ENCODE measurements at regions not wholly inside any gene's neighbourhood (a gene's known extent, or its start where the extent isn't known, plus 50 kb on each side); places are given as distances from the start of the nearest gene placed in this dataset.

- Histone ChIP-seq H3K27me3 (no peaks in the 10 kb centered on the region), H3K4me1 (no peaks in the 10 kb centered on the region), H3K4me3 (no peak overlapping the region), H3K36me3 (no peaks in the 10 kb centered on the region), H3K9me3 (no peaks in the 10 kb centered on the region), H3K27ac (no peak overlapping the region)
- DNase-seq: no peak
- no peak for TF ChIP-seq CTCF (IDR thresholded peaks at IDR 0.05)
- intact Hi-C loops (cut with DNase I; ENCODE audit: low total_unique reads): no loop called here
These were observed 108.2 kb downstream of the RASSF10 start for GRCh38 chr11:13117344-13117743.

DNA sequence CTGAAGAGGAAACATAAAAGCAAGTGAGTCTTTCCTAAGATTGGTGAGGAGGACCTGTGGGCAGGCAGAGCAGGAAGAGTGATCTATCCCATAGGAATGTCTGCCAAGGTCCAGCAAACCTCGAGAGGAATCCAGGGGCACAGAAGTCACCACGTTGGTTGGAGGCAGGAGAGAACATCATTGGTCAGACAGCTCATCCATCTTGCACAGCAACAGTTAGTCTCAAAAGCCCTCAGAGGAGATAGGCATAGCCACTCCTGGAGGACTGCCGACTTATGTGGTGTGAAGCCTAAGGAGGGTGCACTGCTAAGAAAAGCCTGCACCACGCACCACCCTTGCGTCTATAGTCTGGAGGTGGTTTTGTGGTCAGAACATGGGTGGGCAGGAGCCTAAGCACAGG lies 109.1 kb downstream of the RASSF10 start:
- no peak overlapping the region for H3K4me3 ChIP-seq
- no peak for DNase-seq
- TF ChIP-seq CTCF (IDR thresholded peaks at IDR 0.05): no peak
- intact Hi-C loops (cut with DNase I; ENCODE audit: low total_unique reads): no loop called here
- no peaks in the 10 kb centered on the region for H3K36me3 ChIP-seq
- H3K4me1 ChIP-seq: no peaks in the 10 kb centered on the region
- H3K27me3 ChIP-seq: no peaks in the 10 kb centered on the region
- H3K27ac ChIP-seq: no peak overlapping the region
- H3K9me3 ChIP-seq: no peaks in the 10 kb centered on the region

GRCh38 chr11:13118650-13119049 lies 109.5 kb downstream of the RASSF10 start:
- Histone ChIP-seq H3K27ac (no peak overlapping the region), H3K4me1 (no peaks in the 10 kb centered on the region), H3K4me3 (no peak overlapping the region), H3K36me3 (no peaks in the 10 kb centered on the region), H3K27me3 (no peaks in the 10 kb centered on the region), H3K9me3 (no peaks in the 10 kb centered on the region)
- DNase-seq: no peak
- TF ChIP-seq CTCF (IDR thresholded peaks at IDR 0.05): no peak
- intact Hi-C loops (cut with DNase I; ENCODE audit: low total_unique reads): no loop called here

GRCh38 chr11:13119361-13119760 lies 110.2 kb downstream of the RASSF10 start:
- Histone ChIP-seq H3K36me3 (no peaks in the 10 kb centered on the region), H3K27me3 (no peaks in the 10 kb centered on the region), H3K4me3 (no peak overlapping the region), H3K27ac (no peak overlapping the region), H3K4me1 (no peaks in the 10 kb centered on the region), H3K9me3 (no peaks in the 10 kb centered on the region)
- no peak for TF ChIP-seq CTCF (IDR thresholded peaks at IDR 0.05)
- DNase-seq: no peak
- intact Hi-C loops (cut with DNase I; ENCODE audit: low total_unique reads): no loop called here

- no peaks in the 10 kb centered on the region for H3K4me1 ChIP-seq
- no peaks in the 10 kb centered on the region for H3K36me3 ChIP-seq
- H3K27ac ChIP-seq: no peak overlapping the region
- no peaks in the 10 kb centered on the region for H3K9me3 ChIP-seq
- H3K4me3 ChIP-seq: no peak overlapping the region
- no peak for TF ChIP-seq CTCF (IDR thresholded peaks at IDR 0.05)
- intact Hi-C loops (cut with DNase I; ENCODE audit: low total_unique reads): no loop called here
- no peak for DNase-seq
- H3K27me3 ChIP-seq: no peaks in the 10 kb centered on the region
These were observed 110.9 kb downstream of the RASSF10 start for GRCh38 chr11:13119941-13120520.

DNA sequence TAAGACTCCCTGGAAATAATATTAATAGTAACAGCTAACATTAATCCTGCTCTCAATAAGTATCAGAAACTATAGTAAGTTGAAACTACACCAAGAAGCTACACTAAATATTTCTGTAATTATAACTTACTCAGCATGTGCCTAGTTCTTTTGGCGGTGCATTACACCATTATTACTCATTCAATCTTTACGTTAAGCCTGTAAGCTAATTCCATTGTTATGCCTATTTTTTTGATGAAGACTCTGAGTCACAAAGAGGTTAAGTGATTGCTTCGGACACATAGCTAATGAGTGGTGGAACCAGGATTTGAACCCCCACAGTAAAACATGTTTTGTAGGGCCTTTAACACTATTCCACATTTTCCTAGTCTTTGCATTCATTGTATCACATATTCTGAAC lies 111.6 kb downstream of the RASSF10 start:
- H3K27ac ChIP-seq: no peak overlapping the region
- intact Hi-C loops (cut with DNase I; ENCODE audit: low total_unique reads): no loop called here
- no peaks in the 10 kb centered on the region for H3K4me1 ChIP-seq
- no peaks in the 10 kb centered on the region for H3K27me3 ChIP-seq
- no peaks in the 10 kb centered on the region for H3K9me3 ChIP-seq
- DNase-seq: no peak
- H3K4me3 ChIP-seq: no peak overlapping the region
- TF ChIP-seq CTCF (IDR thresholded peaks at IDR 0.05): no peak
- no peaks in the 10 kb centered on the region for H3K36me3 ChIP-seq
